SK-N-SH treated with all-trans-retinoic acid at 6 μM for 48 hours (cell line): ENCODE measurements at regions not wholly inside any gene's neighbourhood (a gene's known extent, or its start where the extent isn't known, plus 50 kb on each side); places are given as distances from the start of the nearest gene placed in this dataset.

Experiments used
- ATAC-seq: fragments of 200-7000 bp; cut with Tn5 transposase; 3 replicates; pipeline ENCODE4 v1.9.1; 2020; ENCODE audit warnings: mild to moderate bottlenecking, moderate library complexity
- ARNTL ChIP-seq: fragments of 450-650 bp; formaldehyde crosslinking; IDR thresholded peaks from 2 replicates; pipeline ENCODE4 v1.5.0; 2020; ENCODE audit warnings: low read depth, mild to moderate bottlenecking, moderate library complexity, borderline replicate concordance
- CSDC2 ChIP-seq: fragments of 250-450 bp; sonication (Bioruptor Pico); IDR thresholded peaks from 2 replicates; pipeline ENCODE4 v1.5.0; 2020; ENCODE audit warnings: mild to moderate bottlenecking, moderate library complexity
- GLIS3 ChIP-seq: fragments of 250-450 bp; sonication (Bioruptor Pico); IDR thresholded peaks from 2 replicates; pipeline ENCODE4 v1.5.0; 2020; ENCODE audit warnings: mild to moderate bottlenecking, moderate library complexity
- ISL1 ChIP-seq: fragments of 250-450 bp; sonication (Bioruptor Pico); IDR thresholded peaks from 2 replicates; pipeline ENCODE4 v2.1.2; 2022; ENCODE audit warnings: mild to moderate bottlenecking, moderate library complexity
- OSR1 ChIP-seq: fragments of 250-450 bp; sonication (Bioruptor Pico); IDR thresholded peaks from 2 replicates; pipeline ENCODE4 v1.8.0; 2022; ENCODE audit warnings: moderate library complexity, mild to moderate bottlenecking, inconsistent platforms
- POU6F1 ChIP-seq: fragments of 250-450 bp; sonication (Bioruptor Pico); IDR thresholded peaks from 2 replicates; pipeline ENCODE4 v1.8.0; 2021; ENCODE audit warnings: low read depth, mild to moderate bottlenecking, moderate library complexity, borderline replicate concordance
- PPARA ChIP-seq: fragments of 250-450 bp; sonication (Bioruptor Pico); IDR thresholded peaks from 2 replicates; pipeline ENCODE4 v1.5.0; 2020; ENCODE audit warnings: mild to moderate bottlenecking, borderline replicate concordance
- RARB ChIP-seq: fragments of 250-450 bp; sonication (Bioruptor Pico); IDR thresholded peaks from 2 replicates; pipeline ENCODE4 v1.8.0; 2021; ENCODE audit warnings: mild to moderate bottlenecking, moderate library complexity
- SNAI2 ChIP-seq: fragments of 250-450 bp; sonication (Bioruptor Pico); IDR thresholded peaks from 2 replicates; pipeline ENCODE4 v1.5.0; 2020; ENCODE audit warnings: mild to moderate bottlenecking, moderate library complexity
- TCF4 ChIP-seq: fragments of 250-450 bp; sonication (Bioruptor Pico); IDR thresholded peaks from 2 replicates; pipeline ENCODE4 v1.8.0; 2021; ENCODE audit warnings: mild to moderate bottlenecking, moderate library complexity, borderline replicate concordance
- TOX ChIP-seq: fragments of 250-450 bp; sonication (Bioruptor Pico); IDR thresholded peaks from 2 replicates; pipeline ENCODE4 v1.8.0; 2021; ENCODE audit warnings: mild to moderate bottlenecking, moderate library complexity, borderline replicate concordance
- TSHZ2 ChIP-seq: fragments of 250-450 bp; sonication (Bioruptor Pico); IDR thresholded peaks from 2 replicates; pipeline ENCODE4 v1.5.0; 2020; ENCODE audit warnings: mild to moderate bottlenecking, moderate library complexity
- ZC3H10 ChIP-seq: fragments of 250-450 bp; sonication (Bioruptor Pico); IDR thresholded peaks from 2 replicates; pipeline ENCODE4 v1.5.1; 2021; ENCODE audit warnings: mild to moderate bottlenecking, moderate library complexity
- ZFP3 ChIP-seq: fragments of 250-450 bp; sonication (Bioruptor Pico); IDR thresholded peaks from 2 replicates; pipeline ENCODE4 v1.5.0; 2020; ENCODE audit warnings: mild to moderate bottlenecking, moderate library complexity
- ZFP30 ChIP-seq: fragments of 450-650 bp; formaldehyde crosslinking; IDR thresholded peaks from 2 replicates; pipeline ENCODE4 v1.5.0; 2022; ENCODE audit warnings: mild to moderate bottlenecking, moderate library complexity
- ZNF565 ChIP-seq: fragments of 450-650 bp; formaldehyde crosslinking; conservative IDR thresholded peaks from 2 replicates; pipeline ENCODE4 v1.5.0; 2020; ENCODE audit warnings: low read depth, mild to moderate bottlenecking, moderate library complexity
- ZNF70 ChIP-seq: fragments of 450-650 bp; formaldehyde crosslinking; IDR thresholded peaks from 2 replicates; pipeline ENCODE4 v1.5.0; 2020; ENCODE audit warnings: mild to moderate bottlenecking, moderate library complexity
- ZNF8 ChIP-seq: fragments of 450-650 bp; formaldehyde crosslinking; IDR thresholded peaks from 2 replicates; pipeline ENCODE4 v1.5.0; 2020; ENCODE audit warnings: mild to moderate bottlenecking, moderate library complexity
- TF ChIP-seq, protein P1 (sequence below): fragments of 250-450 bp; sonication (Bioruptor Pico); IDR thresholded peaks from 2 replicates; pipeline ENCODE4 v1.8.0; 2020; ENCODE audit warnings: mild to moderate bottlenecking, moderate library complexity, borderline replicate concordance
- TF ChIP-seq, protein P2 (sequence below): fragments of 250-450 bp; sonication (Bioruptor Pico); IDR thresholded peaks from 2 replicates; pipeline ENCODE4 v1.5.1; 2021; ENCODE audit warnings: mild to moderate bottlenecking, moderate library complexity
- TF ChIP-seq, protein P3 (sequence below): fragments of 250-450 bp; sonication (Bioruptor Pico); IDR thresholded peaks from 2 replicates; pipeline ENCODE4 v1.5.1; 2020; ENCODE audit warnings: low read depth, mild to moderate bottlenecking, moderate library complexity

DNA sequence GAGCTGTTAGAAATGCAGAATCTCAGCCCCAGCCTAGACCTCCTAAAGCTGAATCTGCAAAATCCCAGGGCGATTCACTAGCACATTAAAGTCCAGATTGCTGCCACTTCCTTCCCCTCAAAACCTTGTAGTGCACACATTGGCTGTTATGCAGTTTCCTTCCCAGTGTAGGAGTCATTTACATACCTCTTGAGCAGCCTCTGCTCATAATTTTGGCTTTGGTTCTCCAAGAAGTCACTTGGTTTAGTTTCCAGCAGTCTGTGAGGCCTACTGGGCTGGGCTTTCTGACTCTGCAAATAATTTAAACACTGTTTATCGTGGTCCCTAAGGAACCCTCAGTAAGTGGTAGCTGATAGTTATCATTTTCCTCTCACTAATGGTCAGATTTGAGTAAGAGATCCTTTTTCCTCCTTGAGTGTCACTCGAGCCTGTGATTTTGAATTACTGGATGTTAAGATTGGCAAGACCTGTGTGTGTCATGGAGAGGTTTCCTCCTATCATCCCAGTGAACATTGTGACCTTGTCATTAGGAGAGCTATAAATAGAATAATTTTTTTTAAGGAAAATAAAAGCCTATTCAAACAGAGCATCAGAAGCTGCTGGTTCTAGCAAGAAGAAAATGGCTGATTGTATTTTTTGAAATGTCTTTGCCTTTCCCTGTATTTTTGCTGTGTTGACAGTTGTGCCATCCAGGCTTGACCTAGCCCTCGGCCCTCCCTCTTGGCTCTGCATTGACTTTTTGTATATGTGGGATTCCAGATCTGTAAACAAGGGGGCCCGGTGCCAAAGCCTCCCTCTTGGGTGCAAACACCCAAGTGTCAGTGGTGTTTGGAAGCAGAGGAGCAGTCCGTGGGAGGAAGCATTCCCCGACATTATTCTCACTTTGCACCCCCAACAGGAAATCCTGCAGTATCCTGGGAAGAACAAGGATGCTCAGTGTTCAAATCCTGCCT, 134.8 kb upstream of the ANKRD28 start:
- ATAC-seq: no peak
- TF ChIP-seq, protein P1, sequence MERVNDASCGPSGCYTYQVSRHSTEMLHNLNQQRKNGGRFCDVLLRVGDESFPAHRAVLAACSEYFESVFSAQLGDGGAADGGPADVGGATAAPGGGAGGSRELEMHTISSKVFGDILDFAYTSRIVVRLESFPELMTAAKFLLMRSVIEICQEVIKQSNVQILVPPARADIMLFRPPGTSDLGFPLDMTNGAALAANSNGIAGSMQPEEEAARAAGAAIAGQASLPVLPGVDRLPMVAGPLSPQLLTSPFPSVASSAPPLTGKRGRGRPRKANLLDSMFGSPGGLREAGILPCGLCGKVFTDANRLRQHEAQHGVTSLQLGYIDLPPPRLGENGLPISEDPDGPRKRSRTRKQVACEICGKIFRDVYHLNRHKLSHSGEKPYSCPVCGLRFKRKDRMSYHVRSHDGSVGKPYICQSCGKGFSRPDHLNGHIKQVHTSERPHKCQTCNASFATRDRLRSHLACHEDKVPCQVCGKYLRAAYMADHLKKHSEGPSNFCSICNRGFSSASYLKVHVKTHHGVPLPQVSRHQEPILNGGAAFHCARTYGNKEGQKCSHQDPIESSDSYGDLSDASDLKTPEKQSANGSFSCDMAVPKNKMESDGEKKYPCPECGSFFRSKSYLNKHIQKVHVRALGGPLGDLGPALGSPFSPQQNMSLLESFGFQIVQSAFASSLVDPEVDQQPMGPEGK: no peak
- TF ChIP-seq ISL1: no peak
- TF ChIP-seq, protein P2, sequence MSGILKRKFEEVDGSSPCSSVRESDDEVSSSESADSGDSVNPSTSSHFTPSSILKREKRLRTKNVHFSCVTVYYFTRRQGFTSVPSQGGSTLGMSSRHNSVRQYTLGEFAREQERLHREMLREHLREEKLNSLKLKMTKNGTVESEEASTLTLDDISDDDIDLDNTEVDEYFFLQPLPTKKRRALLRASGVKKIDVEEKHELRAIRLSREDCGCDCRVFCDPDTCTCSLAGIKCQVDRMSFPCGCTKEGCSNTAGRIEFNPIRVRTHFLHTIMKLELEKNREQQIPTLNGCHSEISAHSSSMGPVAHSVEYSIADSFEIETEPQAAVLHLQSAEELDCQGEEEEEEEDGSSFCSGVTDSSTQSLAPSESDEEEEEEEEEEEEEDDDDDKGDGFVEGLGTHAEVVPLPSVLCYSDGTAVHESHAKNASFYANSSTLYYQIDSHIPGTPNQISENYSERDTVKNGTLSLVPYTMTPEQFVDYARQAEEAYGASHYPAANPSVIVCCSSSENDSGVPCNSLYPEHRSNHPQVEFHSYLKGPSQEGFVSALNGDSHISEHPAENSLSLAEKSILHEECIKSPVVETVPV: no peak
- TF ChIP-seq ZNF8 (CRISPR knock-in tag): no peak
- no peak for TF ChIP-seq TSHZ2 (CRISPR knock-in tag)
- no peak for TF ChIP-seq ZC3H10 (CRISPR knock-in tag)
- TF ChIP-seq OSR1 (CRISPR knock-in tag): no peak
- no peak for TF ChIP-seq ZFP30 (CRISPR knock-in tag)
- no peak for TF ChIP-seq TOX (CRISPR knock-in tag)

- no peak for ATAC-seq
- no peak for TF ChIP-seq ZFP30 (CRISPR knock-in tag)
- TF ChIP-seq POU6F1 (CRISPR knock-in tag): no peak
- no peak for TF ChIP-seq PPARA (CRISPR knock-in tag)
- no peak for TF ChIP-seq ISL1
- TF ChIP-seq CSDC2: no peak
- no peak for TF ChIP-seq ZFP3 (CRISPR knock-in tag)
- no peak for TF ChIP-seq TCF4 (CRISPR knock-in tag)
- TF ChIP-seq RARB (CRISPR knock-in tag): no peak
- TF ChIP-seq GLIS3 (CRISPR knock-in tag): no peak
- TF ChIP-seq TOX (CRISPR knock-in tag): no peak
- no peak for TF ChIP-seq ZNF70
- TF ChIP-seq ARNTL (CRISPR knock-in tag): no peak
- TF ChIP-seq SNAI2 (CRISPR knock-in tag): no peak
Measured at GRCh38 chr3:15933439-15934139, 135.8 kb upstream of the ANKRD28 start.

DNA sequence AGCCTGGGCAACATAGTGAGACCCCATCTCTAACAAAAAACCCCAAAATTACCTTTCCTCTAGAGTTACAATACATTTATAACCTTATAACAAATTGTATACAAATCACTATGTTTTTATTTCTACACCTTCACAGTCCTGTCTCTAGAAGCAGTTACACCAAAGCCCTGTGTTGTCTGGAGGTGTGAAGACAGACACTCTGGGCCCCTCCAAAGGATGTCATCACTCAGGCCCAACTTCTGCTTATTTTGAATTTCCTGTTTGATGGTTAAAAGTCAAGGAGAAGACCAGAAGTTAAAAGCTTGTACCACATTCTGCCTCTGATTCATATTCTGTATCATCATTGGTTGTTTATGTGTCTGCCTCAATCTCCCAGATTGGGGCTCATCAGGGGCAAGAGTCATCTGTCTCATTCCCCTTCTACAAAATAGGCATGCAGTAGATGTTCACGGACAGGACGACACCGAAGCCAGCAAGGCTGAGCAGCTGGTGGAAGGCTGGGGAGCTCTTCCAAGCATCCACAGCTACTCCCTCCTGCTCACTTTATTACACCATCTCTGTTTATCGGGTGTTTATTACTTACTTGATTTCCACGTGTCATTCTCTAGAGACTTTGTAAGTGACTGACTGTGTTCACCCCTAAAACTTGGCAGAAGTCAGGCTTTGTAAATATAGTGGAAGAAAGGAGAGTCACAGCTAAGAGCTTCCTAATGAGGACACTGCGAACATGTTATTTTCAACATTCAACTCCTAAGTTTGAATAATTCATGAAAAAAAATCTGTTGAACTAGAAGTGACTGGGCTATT, 136.8 kb upstream of the ANKRD28 start:
- ATAC-seq: no peak
- no peak for TF ChIP-seq ZFP30 (CRISPR knock-in tag)
- TF ChIP-seq GLIS3 (CRISPR knock-in tag): no peak
- TF ChIP-seq ZNF8 (CRISPR knock-in tag): no peak
- no peak for TF ChIP-seq ZNF565
- TF ChIP-seq ARNTL (CRISPR knock-in tag): no peak
- no peak for TF ChIP-seq POU6F1 (CRISPR knock-in tag)
- TF ChIP-seq, protein P3, sequence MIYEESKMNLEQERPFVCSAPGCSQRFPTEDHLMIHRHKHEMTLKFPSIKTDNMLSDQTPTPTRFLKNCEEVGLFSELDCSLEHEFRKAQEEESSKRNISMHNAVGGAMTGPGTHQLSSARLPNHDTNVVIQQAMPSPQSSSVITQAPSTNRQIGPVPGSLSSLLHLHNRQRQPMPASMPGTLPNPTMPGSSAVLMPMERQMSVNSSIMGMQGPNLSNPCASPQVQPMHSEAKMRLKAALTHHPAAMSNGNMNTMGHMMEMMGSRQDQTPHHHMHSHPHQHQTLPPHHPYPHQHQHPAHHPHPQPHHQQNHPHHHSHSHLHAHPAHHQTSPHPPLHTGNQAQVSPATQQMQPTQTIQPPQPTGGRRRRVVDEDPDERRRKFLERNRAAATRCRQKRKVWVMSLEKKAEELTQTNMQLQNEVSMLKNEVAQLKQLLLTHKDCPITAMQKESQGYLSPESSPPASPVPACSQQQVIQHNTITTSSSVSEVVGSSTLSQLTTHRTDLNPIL: no peak
- no peak for TF ChIP-seq OSR1 (CRISPR knock-in tag)
